Mesendoderm (in vitro differentiated cells): ENCODE measurements at regions not wholly inside any gene's neighbourhood (a gene's known extent, or its start where the extent isn't known, plus 50 kb on each side); places are given as distances from the start of the nearest gene placed in this dataset.

Experiments used
- DNase-seq: peaks from one replicate; pipeline ENCODE4 v3.0.0; 2013
- H2AK5ac ChIP-seq: 2 replicates; pipeline ENCODE4 v1.6.1; 2013; ENCODE audit warnings: low read length, inconsistent platforms
- H2BK120ac ChIP-seq: 2 replicates; pipeline ENCODE4 v1.6.1; 2013; ENCODE audit warnings: low read depth, mild to moderate bottlenecking, low read length, moderate library complexity, mixed read lengths
- H2BK15ac ChIP-seq: replicated peaks from 2 replicates; pipeline ENCODE4 v1.6.1; 2013; ENCODE audit warnings: low read depth, mild to moderate bottlenecking, moderate library complexity
- H2BK5ac ChIP-seq: 2 replicates; pipeline ENCODE4 v1.6.1; 2013; ENCODE audit warnings: low read length, inconsistent platforms
- H3K18ac ChIP-seq: 2 replicates; pipeline ENCODE4 v1.6.1; 2013; ENCODE audit warnings: mild to moderate bottlenecking, low read length, mixed read lengths
- H3K23ac ChIP-seq: one replicate; pipeline ENCODE4 v1.6.1; 2013; ENCODE audit warnings: low read length
- H3K27ac ChIP-seq: 2 replicates; pipeline ENCODE4 v1.5.1; 2013; ENCODE audit warnings: low read depth, mild to moderate bottlenecking, inconsistent platforms, low read length, moderate library complexity
- H3K27me3 ChIP-seq: 2 replicates; pipeline ENCODE4 v1.6.1; 2013; ENCODE audit warnings: low read length, control low read depth, mild to moderate bottlenecking, inconsistent platforms; ENCODE audit not compliant: insufficient read depth, poor library complexity
- H3K36me3 ChIP-seq: 2 replicates; pipeline ENCODE4 v1.6.1; 2013; ENCODE audit warnings: low read length, inconsistent platforms; ENCODE audit not compliant: control insufficient read depth, insufficient read depth
- H3K4ac ChIP-seq: one replicate; pipeline ENCODE4 v1.6.1; 2013; ENCODE audit warnings: low read depth, mild to moderate bottlenecking, low read length, moderate library complexity
- H3K4me1 ChIP-seq: 2 replicates; pipeline ENCODE4 v1.6.1; 2013; ENCODE audit warnings: low read depth, low read length, inconsistent platforms; ENCODE audit not compliant: control insufficient read depth
- H3K4me2 ChIP-seq: 2 replicates; pipeline ENCODE4 v1.6.1; 2013; ENCODE audit warnings: low read length
- H3K4me3 ChIP-seq: 2 replicates; pipeline ENCODE4 v1.5.1; 2013; ENCODE audit warnings: mild to moderate bottlenecking, low read length
- H3K56ac ChIP-seq: one replicate; pipeline ENCODE4 v1.6.1; 2013; ENCODE audit warnings: low read length
- H3K79me1 ChIP-seq: 2 replicates; pipeline ENCODE4 v1.6.1; 2013; ENCODE audit warnings: low read length, inconsistent platforms
- H3K79me2 ChIP-seq: 2 replicates; pipeline ENCODE4 v1.6.1; 2013; ENCODE audit warnings: mild to moderate bottlenecking, low read length; ENCODE audit not compliant: control insufficient read depth, insufficient read depth
- H3K9ac ChIP-seq: 2 replicates; pipeline ENCODE4 v1.6.1; 2013; ENCODE audit warnings: low read length, inconsistent platforms
- H4K5ac ChIP-seq: one replicate; pipeline ENCODE4 v1.6.1; 2013; ENCODE audit warnings: low read length
- H4K8ac ChIP-seq: one replicate; pipeline ENCODE4 v1.6.1; 2013; ENCODE audit warnings: low read depth, mild to moderate bottlenecking, control low read depth, low read length, moderate library complexity
- WGBS: extraction: QIAGEN DNeasy Blood & Tissue Kit; methylation state at CpG from one replicate; pipeline ENCODE4 v1.1.7; 2013; ENCODE audit warnings: low lambda C conversion rate, missing lambda C conversion rate; ENCODE audit not compliant: insufficient coverage; ENCODE audit errors: extremely low coverage; 5-methylcytosine and 5-hydroxymethylcytosine counted together

DNA sequence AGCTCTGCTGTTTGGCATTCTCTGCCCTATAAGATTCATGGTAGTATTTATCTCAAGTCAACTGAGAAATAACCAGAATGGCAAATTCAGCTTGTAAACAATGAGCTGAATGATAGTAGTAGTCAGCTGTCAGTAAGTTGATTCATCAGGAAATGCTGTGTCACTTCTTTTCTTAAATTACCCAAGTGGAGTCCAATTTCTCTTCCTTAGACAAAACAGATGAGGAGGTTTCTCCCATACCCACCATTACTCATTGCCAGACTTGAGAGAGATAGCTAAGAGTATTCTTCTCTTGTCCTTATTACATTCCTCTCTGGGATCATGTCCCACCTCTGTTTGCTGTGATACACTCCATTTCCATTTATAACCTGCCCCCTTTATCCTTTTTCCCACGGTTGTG, 159.8 kb upstream of the STEAP1 start:
- WGBS, result no CpG with 5 or more reads among the region's 1 CpG
- no peak overlapping the region for H3K4me2 ChIP-seq
- H3K9ac ChIP-seq, result no peak overlapping the region
- no peaks in the 10 kb centered on the region for H3K79me2 ChIP-seq
- H2BK15ac ChIP-seq, result no peak overlapping the region
- H3K56ac ChIP-seq, result no peak overlapping the region
- no peak overlapping the region for H2AK5ac ChIP-seq
- H4K8ac ChIP-seq, result no peak overlapping the region
- no peaks in the 10 kb centered on the region for H3K4me1 ChIP-seq
- H2BK5ac ChIP-seq, result no peak overlapping the region
- H4K5ac ChIP-seq, result no peak overlapping the region
- H3K27ac ChIP-seq, result no peak overlapping the region
- no peaks in the 10 kb centered on the region for H3K79me1 ChIP-seq
- DNase-seq, result no peak
- no peak overlapping the region for H3K23ac ChIP-seq
- H3K4ac ChIP-seq, result no peak overlapping the region
- H3K36me3 ChIP-seq, result no peaks in the 10 kb centered on the region
- H3K18ac ChIP-seq, result no peak overlapping the region
- H3K27me3 ChIP-seq, result no peaks in the 10 kb centered on the region
- H2BK120ac ChIP-seq, result no peak overlapping the region
- H3K4me3 ChIP-seq, result no peak overlapping the region

DNA sequence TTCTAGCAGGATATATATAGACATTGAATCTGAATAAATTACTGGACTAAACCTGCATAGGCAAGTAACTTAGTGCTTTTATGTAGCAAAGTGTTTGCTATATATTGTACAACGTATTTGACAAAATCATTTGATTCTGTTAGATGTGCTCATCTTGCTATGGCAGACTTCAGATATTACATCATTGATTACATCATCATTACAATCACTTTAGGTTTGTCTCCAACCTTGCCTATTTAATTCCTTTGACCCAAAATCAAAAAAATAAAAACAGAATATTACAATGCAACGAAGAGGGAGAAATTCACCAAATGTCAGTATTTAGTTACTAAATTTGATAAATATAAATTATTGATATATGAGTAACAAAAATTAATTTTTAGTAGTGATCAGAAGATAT, 155.7 kb upstream of the STEAP1 start:
- Histone ChIP-seq H2BK5ac (no peak overlapping the region), H2BK120ac (no peak overlapping the region), H2AK5ac (no peak overlapping the region), H3K4ac (no peak overlapping the region), H3K9ac (no peak overlapping the region), H3K4me1 (no peaks in the 10 kb centered on the region), H3K23ac (no peak overlapping the region), H3K56ac (no peak overlapping the region), H2BK15ac (no peak overlapping the region), H3K27me3 (no peaks in the 10 kb centered on the region), H3K79me1 (no peaks in the 10 kb centered on the region), H3K4me3 (no peak overlapping the region), H3K79me2 (no peaks in the 10 kb centered on the region), H3K27ac (no peak overlapping the region), H3K4me2 (no peak overlapping the region), H3K18ac (no peak overlapping the region), H3K36me3 (no peaks in the 10 kb centered on the region), H4K8ac (no peak overlapping the region), H4K5ac (no peak overlapping the region)
- no peak for DNase-seq
- WGBS, result no CpG with 5 or more reads among the region's 2 CpGs

DNA sequence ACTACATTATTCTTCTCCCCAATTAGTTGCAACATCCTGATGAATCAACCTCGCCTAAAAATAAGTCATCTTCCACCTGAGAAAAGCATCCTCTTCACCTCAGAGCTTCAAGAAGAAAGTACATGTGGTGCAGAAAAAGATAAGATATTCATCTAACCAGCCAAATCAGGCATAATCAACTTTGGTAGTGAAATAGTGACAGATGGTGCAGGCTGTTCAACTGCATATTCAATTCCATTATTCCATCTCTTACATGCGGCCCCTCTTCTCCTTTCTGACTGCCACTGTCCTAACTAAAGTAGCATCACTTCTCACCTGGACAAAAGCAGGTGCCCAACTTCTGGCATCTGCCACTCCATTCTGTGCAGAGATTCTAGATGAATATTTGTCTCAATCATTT, 148.4 kb upstream of the STEAP1 start:
- Histone ChIP-seq H3K4me3 (no peak overlapping the region), H4K5ac (no peak overlapping the region), H2AK5ac (no peak overlapping the region), H2BK15ac (no peak overlapping the region), H3K23ac (no peak overlapping the region), H2BK120ac (no peak overlapping the region), H3K27me3 (no peaks in the 10 kb centered on the region), H3K27ac (no peak overlapping the region), H2BK5ac (no peak overlapping the region), H3K4me2 (no peak overlapping the region), H4K8ac (no peak overlapping the region), H3K4me1 (no peaks in the 10 kb centered on the region), H3K4ac (no peak overlapping the region), H3K9ac (no peak overlapping the region), H3K18ac (no peak overlapping the region), H3K56ac (no peak overlapping the region), H3K79me1 (no peaks in the 10 kb centered on the region), H3K79me2 (no peaks in the 10 kb centered on the region), H3K36me3 (no peaks in the 10 kb centered on the region)
- no CpG with 5 or more reads among the region's 2 CpGs for WGBS
- DNase-seq, result no peak

DNA sequence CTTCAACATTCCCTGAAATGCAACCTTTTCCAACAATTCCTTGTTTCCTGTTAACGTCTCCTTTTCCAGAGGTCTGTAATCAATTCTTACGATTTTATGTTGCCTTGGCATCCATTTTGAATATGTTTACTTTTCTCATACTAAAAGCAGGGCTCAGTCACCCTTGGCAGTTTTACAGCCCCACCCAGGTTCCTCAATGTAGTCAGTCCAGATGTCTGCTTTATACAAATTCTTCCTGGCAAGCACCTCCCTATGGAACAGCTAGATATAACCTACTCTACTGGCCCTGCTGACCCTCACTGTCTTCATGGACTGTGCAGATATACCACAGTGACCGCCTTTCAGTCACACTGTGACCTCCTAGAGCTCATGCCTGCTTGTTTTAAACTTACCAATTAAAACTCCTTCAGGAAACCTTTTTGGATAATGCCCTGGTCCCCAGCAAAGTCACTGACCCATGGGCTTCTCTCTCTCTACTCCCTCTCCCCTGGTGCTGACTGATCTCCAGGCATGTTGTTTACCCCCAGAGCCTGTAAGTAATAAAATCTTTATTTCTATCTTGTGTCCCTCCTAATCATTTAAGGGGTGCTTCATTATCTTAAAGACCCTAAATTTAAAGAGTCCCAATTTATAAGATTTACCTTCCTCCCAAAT, 147.1 kb upstream of the STEAP1 start:
- no peak overlapping the region for H2BK15ac ChIP-seq
- no peak overlapping the region for H3K9ac ChIP-seq
- no peak overlapping the region for H3K4me3 ChIP-seq
- H3K79me2 ChIP-seq, result no peaks in the 10 kb centered on the region
- H3K56ac ChIP-seq, result no peak overlapping the region
- H3K27ac ChIP-seq, result no peak overlapping the region
- no peaks in the 10 kb centered on the region for H3K36me3 ChIP-seq
- no peaks in the 10 kb centered on the region for H3K27me3 ChIP-seq
- no peak overlapping the region for H2AK5ac ChIP-seq
- no peak overlapping the region for H3K4ac ChIP-seq
- no peak overlapping the region for H3K18ac ChIP-seq
- H3K4me1 ChIP-seq, result no peaks in the 10 kb centered on the region
- no peak for DNase-seq
- no peaks in the 10 kb centered on the region for H3K79me1 ChIP-seq
- H3K4me2 ChIP-seq, result no peak overlapping the region
- H4K8ac ChIP-seq, result no peak overlapping the region
- no peak overlapping the region for H2BK120ac ChIP-seq
- WGBS, result no CpG with 5 or more reads among the region's 3 CpGs
- H4K5ac ChIP-seq, result no peak overlapping the region
- no peak overlapping the region for H2BK5ac ChIP-seq
- no peak overlapping the region for H3K23ac ChIP-seq

DNA sequence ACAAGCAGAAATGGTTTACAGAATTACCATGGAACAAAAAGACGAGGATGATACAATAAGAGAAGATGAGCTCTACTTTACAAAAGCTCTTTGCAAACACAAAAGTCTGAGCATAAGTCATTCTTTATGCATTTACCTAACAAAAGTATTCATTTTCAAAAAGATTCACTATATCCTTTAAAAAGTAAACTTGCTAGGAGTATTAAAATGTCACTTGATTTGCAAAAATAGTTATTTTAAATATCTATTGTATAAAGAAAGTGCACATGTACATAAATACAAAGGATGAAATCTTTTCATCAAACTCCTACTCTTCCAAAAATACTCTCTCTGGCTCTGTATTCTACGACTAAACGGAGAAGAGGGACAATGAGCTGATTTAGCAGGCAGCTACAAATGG, 146.4 kb upstream of the STEAP1 start:
- Histone ChIP-seq H3K4me2 (no peak overlapping the region), H3K27ac (no peak overlapping the region), H3K18ac (no peak overlapping the region), H3K9ac (no peak overlapping the region), H3K36me3 (no peaks in the 10 kb centered on the region), H3K23ac (no peak overlapping the region), H3K27me3 (no peaks in the 10 kb centered on the region), H2BK5ac (no peak overlapping the region), H4K8ac (no peak overlapping the region), H4K5ac (no peak overlapping the region), H2BK120ac (no peak overlapping the region), H2BK15ac (no peak overlapping the region), H3K4ac (no peak overlapping the region), H3K79me1 (no peaks in the 10 kb centered on the region), H3K4me1 (no peaks in the 10 kb centered on the region), H3K56ac (no peak overlapping the region), H2AK5ac (no peak overlapping the region), H3K4me3 (no peak overlapping the region), H3K79me2 (no peaks in the 10 kb centered on the region)
- DNase-seq, result no peak
- WGBS, result no CpG with 5 or more reads among the region's 3 CpGs

DNA sequence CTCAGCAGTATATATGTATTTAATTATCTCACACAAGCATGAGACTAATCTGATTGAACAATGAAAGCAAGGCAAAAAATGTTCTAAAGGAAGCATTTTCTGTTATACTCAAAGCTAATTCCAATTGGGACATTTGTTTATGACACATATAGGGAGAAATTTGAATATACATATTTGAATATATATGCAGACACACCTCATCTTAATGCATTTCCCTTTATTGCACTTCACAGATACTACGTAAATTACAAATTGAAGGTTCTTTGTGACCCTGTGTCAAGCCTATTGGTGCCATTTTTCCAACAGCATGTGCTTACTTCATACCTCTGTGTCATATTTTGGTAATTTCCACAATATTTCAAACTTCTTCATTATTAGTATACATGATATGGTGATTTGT, 132.1 kb upstream of the STEAP1 start:
- no peaks in the 10 kb centered on the region for H3K4me1 ChIP-seq
- no CpG with 5 or more reads among the region's 1 CpG for WGBS
- DNase-seq, result no peak
- no peak overlapping the region for H2BK5ac ChIP-seq
- no peak overlapping the region for H3K9ac ChIP-seq
- no peak overlapping the region for H4K5ac ChIP-seq
- no peak overlapping the region for H3K4me2 ChIP-seq
- H3K79me1 ChIP-seq, result no peaks in the 10 kb centered on the region
- H3K4ac ChIP-seq, result no peak overlapping the region
- no peaks in the 10 kb centered on the region for H3K79me2 ChIP-seq
- no peaks in the 10 kb centered on the region for H3K27me3 ChIP-seq
- no peaks in the 10 kb centered on the region for H3K36me3 ChIP-seq
- no peak overlapping the region for H4K8ac ChIP-seq
- H2AK5ac ChIP-seq, result no peak overlapping the region
- H3K27ac ChIP-seq, result no peak overlapping the region
- H2BK120ac ChIP-seq, result no peak overlapping the region
- H3K18ac ChIP-seq, result no peak overlapping the region
- no peak overlapping the region for H3K56ac ChIP-seq
- no peak overlapping the region for H3K4me3 ChIP-seq
- H3K23ac ChIP-seq, result no peak overlapping the region
- no peak overlapping the region for H2BK15ac ChIP-seq
